SK-N-SH treated with all-trans-retinoic acid at 6 μM for 48 hours (cell line): ENCODE measurements at regions not wholly inside any gene's neighbourhood (a gene's known extent, or its start where the extent isn't known, plus 50 kb on each side); places are given as distances from the start of the nearest gene placed in this dataset.

Experiments used
- ATAC-seq: fragments of 200-7000 bp; cut with Tn5 transposase; 3 replicates; pipeline ENCODE4 v1.9.1; 2020; ENCODE audit warnings: mild to moderate bottlenecking, moderate library complexity
- ARNTL ChIP-seq: fragments of 450-650 bp; formaldehyde crosslinking; IDR thresholded peaks from 2 replicates; pipeline ENCODE4 v1.5.0; 2020; ENCODE audit warnings: low read depth, mild to moderate bottlenecking, moderate library complexity, borderline replicate concordance
- BACH2 ChIP-seq: fragments of 250-450 bp; sonication (Bioruptor Pico); IDR thresholded peaks from 2 replicates; pipeline ENCODE4 v1.9.0; 2021; ENCODE audit warnings: mild to moderate bottlenecking, borderline replicate concordance
- CREB5 ChIP-seq: fragments of 250-450 bp; sonication (Bioruptor Pico); IDR thresholded peaks from 2 replicates; pipeline ENCODE4 v1.5.1; 2020; ENCODE audit warnings: low read depth, mild to moderate bottlenecking, moderate library complexity
- CSRNP3 ChIP-seq: fragments of 250-450 bp; sonication (Bioruptor Pico); IDR thresholded peaks from 2 replicates; pipeline ENCODE4 v1.5.1; 2021; ENCODE audit warnings: mild to moderate bottlenecking, moderate library complexity
- GLIS3 ChIP-seq: fragments of 250-450 bp; sonication (Bioruptor Pico); IDR thresholded peaks from 2 replicates; pipeline ENCODE4 v1.5.0; 2020; ENCODE audit warnings: mild to moderate bottlenecking, moderate library complexity
- ISL1 ChIP-seq: fragments of 250-450 bp; sonication (Bioruptor Pico); IDR thresholded peaks from 2 replicates; pipeline ENCODE4 v2.1.2; 2022; ENCODE audit warnings: mild to moderate bottlenecking, moderate library complexity
- OSR1 ChIP-seq: fragments of 250-450 bp; sonication (Bioruptor Pico); IDR thresholded peaks from 2 replicates; pipeline ENCODE4 v1.8.0; 2022; ENCODE audit warnings: moderate library complexity, mild to moderate bottlenecking, inconsistent platforms
- POU6F1 ChIP-seq: fragments of 250-450 bp; sonication (Bioruptor Pico); IDR thresholded peaks from 2 replicates; pipeline ENCODE4 v1.8.0; 2021; ENCODE audit warnings: low read depth, mild to moderate bottlenecking, moderate library complexity, borderline replicate concordance
- PPARA ChIP-seq: fragments of 250-450 bp; sonication (Bioruptor Pico); IDR thresholded peaks from 2 replicates; pipeline ENCODE4 v1.5.0; 2020; ENCODE audit warnings: mild to moderate bottlenecking, borderline replicate concordance
- RARB ChIP-seq: fragments of 250-450 bp; sonication (Bioruptor Pico); IDR thresholded peaks from 2 replicates; pipeline ENCODE4 v1.8.0; 2021; ENCODE audit warnings: mild to moderate bottlenecking, moderate library complexity
- SNAI2 ChIP-seq: fragments of 250-450 bp; sonication (Bioruptor Pico); IDR thresholded peaks from 2 replicates; pipeline ENCODE4 v1.5.0; 2020; ENCODE audit warnings: mild to moderate bottlenecking, moderate library complexity
- TCF4 ChIP-seq: fragments of 250-450 bp; sonication (Bioruptor Pico); IDR thresholded peaks from 2 replicates; pipeline ENCODE4 v1.8.0; 2021; ENCODE audit warnings: mild to moderate bottlenecking, moderate library complexity, borderline replicate concordance
- TOX ChIP-seq: fragments of 250-450 bp; sonication (Bioruptor Pico); IDR thresholded peaks from 2 replicates; pipeline ENCODE4 v1.8.0; 2021; ENCODE audit warnings: mild to moderate bottlenecking, moderate library complexity, borderline replicate concordance
- TSHZ2 ChIP-seq: fragments of 250-450 bp; sonication (Bioruptor Pico); IDR thresholded peaks from 2 replicates; pipeline ENCODE4 v1.5.0; 2020; ENCODE audit warnings: mild to moderate bottlenecking, moderate library complexity
- ZC3H10 ChIP-seq: fragments of 250-450 bp; sonication (Bioruptor Pico); IDR thresholded peaks from 2 replicates; pipeline ENCODE4 v1.5.1; 2021; ENCODE audit warnings: mild to moderate bottlenecking, moderate library complexity
- ZFP3 ChIP-seq: fragments of 250-450 bp; sonication (Bioruptor Pico); IDR thresholded peaks from 2 replicates; pipeline ENCODE4 v1.5.0; 2020; ENCODE audit warnings: mild to moderate bottlenecking, moderate library complexity
- ZFP30 ChIP-seq: fragments of 450-650 bp; formaldehyde crosslinking; IDR thresholded peaks from 2 replicates; pipeline ENCODE4 v1.5.0; 2022; ENCODE audit warnings: mild to moderate bottlenecking, moderate library complexity
- ZNF565 ChIP-seq: fragments of 450-650 bp; formaldehyde crosslinking; conservative IDR thresholded peaks from 2 replicates; pipeline ENCODE4 v1.5.0; 2020; ENCODE audit warnings: low read depth, mild to moderate bottlenecking, moderate library complexity
- ZNF70 ChIP-seq: fragments of 450-650 bp; formaldehyde crosslinking; IDR thresholded peaks from 2 replicates; pipeline ENCODE4 v1.5.0; 2020; ENCODE audit warnings: mild to moderate bottlenecking, moderate library complexity
- ZNF8 ChIP-seq: fragments of 450-650 bp; formaldehyde crosslinking; IDR thresholded peaks from 2 replicates; pipeline ENCODE4 v1.5.0; 2020; ENCODE audit warnings: mild to moderate bottlenecking, moderate library complexity
- TF ChIP-seq, protein P1 (sequence below): fragments of 250-450 bp; sonication (Bioruptor Pico); IDR thresholded peaks from 2 replicates; pipeline ENCODE4 v1.8.0; 2020; ENCODE audit warnings: mild to moderate bottlenecking, moderate library complexity, borderline replicate concordance

- TF ChIP-seq RARB (no peak), POU6F1 (CRISPR knock-in tag) (no peak), PPARA (CRISPR knock-in tag) (no peak), CREB5 (CRISPR knock-in tag) (no peak), SNAI2 (CRISPR knock-in tag) (no peak), ZNF8 (CRISPR knock-in tag) (no peak), ZNF70 (CRISPR knock-in tag) (no peak), CSRNP3 (CRISPR knock-in tag) (no peak), ZNF565 (no peak), TCF4 (CRISPR knock-in tag) (no peak), TOX (CRISPR knock-in tag) (no peak), OSR1 (CRISPR knock-in tag) (no peak), ZFP3 (CRISPR knock-in tag) (no peak), ZFP30 (CRISPR knock-in tag) (no peak), BACH2 (CRISPR knock-in tag) (no peak), TSHZ2 (no peak), ZC3H10 (CRISPR knock-in tag) (no peak), ARNTL (no peak), GLIS3 (CRISPR knock-in tag) (no peak)
- TF ChIP-seq, protein P1, sequence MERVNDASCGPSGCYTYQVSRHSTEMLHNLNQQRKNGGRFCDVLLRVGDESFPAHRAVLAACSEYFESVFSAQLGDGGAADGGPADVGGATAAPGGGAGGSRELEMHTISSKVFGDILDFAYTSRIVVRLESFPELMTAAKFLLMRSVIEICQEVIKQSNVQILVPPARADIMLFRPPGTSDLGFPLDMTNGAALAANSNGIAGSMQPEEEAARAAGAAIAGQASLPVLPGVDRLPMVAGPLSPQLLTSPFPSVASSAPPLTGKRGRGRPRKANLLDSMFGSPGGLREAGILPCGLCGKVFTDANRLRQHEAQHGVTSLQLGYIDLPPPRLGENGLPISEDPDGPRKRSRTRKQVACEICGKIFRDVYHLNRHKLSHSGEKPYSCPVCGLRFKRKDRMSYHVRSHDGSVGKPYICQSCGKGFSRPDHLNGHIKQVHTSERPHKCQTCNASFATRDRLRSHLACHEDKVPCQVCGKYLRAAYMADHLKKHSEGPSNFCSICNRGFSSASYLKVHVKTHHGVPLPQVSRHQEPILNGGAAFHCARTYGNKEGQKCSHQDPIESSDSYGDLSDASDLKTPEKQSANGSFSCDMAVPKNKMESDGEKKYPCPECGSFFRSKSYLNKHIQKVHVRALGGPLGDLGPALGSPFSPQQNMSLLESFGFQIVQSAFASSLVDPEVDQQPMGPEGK = no peak
- no peak for ATAC-seq
Observed at GRCh38 chr19:29287061-29287460, 74.1 kb upstream of the UQCRFS1 start.

GRCh38 chr19:29288256-29288655 lies 75.3 kb upstream of the UQCRFS1 start:
- no peak for TF ChIP-seq ZFP30 (CRISPR knock-in tag)
- TF ChIP-seq GLIS3 (CRISPR knock-in tag) = no peak
- TF ChIP-seq, protein P1 = no peak
- no peak for TF ChIP-seq ZFP3 (CRISPR knock-in tag)
- no peak for TF ChIP-seq ZNF565
- no peak for TF ChIP-seq TCF4 (CRISPR knock-in tag)
- TF ChIP-seq, all 23 proteins: peak for 0
- no peak for ATAC-seq

DNA sequence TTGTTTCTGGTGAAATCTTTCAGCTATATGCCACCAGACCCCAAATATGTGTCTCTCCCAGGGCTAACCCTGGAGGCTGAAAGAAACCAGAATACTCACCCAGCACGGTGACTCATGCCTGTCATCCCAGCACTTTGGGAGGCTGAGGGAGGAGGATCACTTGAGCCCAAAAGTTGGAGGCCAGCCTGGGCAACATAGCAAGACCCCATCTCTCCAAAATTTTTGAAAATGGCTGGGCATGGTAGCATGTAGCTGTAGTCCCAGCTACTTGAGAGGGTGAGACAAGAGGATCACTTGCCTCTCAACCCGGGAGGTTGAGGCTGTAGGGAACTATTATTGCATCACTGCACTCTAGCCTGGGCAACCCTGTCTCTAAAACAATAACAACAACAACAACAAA lies 76.1 kb upstream of the UQCRFS1 start:
- no peak for ATAC-seq
- no peak for TF ChIP-seq RARB
- no peak for TF ChIP-seq GLIS3 (CRISPR knock-in tag)
- TF ChIP-seq CSRNP3 (CRISPR knock-in tag) = no peak
- no peak for TF ChIP-seq ISL1 (CRISPR knock-in tag)
- TF ChIP-seq ZNF8 (CRISPR knock-in tag) = no peak
- TF ChIP-seq OSR1 (CRISPR knock-in tag) = no peak
- TF ChIP-seq ARNTL = no peak
- TF ChIP-seq, protein P1 = no peak
- no peak for TF ChIP-seq POU6F1 (CRISPR knock-in tag)
- TF ChIP-seq ZC3H10 (CRISPR knock-in tag) = no peak
- no peak for TF ChIP-seq SNAI2 (CRISPR knock-in tag)
